ENCODE measurements at regions not wholly inside any gene's neighbourhood (a gene's known extent, or its start where the extent isn't known, plus 50 kb on each side); places are given as distances from the start of the nearest gene placed in this dataset.

GRCh38 chr2:180583441-180584140 is 396.8 kb upstream of the UBE2E3 start:
- H3K27ac ChIP-seq, result no peak overlapping the region
- no peaks in the 10 kb centered on the region for H3K36me3 ChIP-seq
- intact Hi-C loops (cut with DNase I; ENCODE audit: low total_unique reads), result no loop called here
- no peak for TF ChIP-seq CTCF (IDR thresholded peaks at IDR 0.05)
- no peak for TF ChIP-seq POLR2A (IDR thresholded peaks at IDR 0.05)
- H3K4me3 ChIP-seq, result no peak overlapping the region
- no peaks in the 10 kb centered on the region for H3K27me3 ChIP-seq
- H3K4me1 ChIP-seq, result no peaks in the 10 kb centered on the region
- no peaks in the 10 kb centered on the region for H3K9me3 ChIP-seq
- DNase-seq, result no peak

GRCh38 chr2:180579388-180579787 is 401.0 kb upstream of the UBE2E3 start:
- H3K27me3 ChIP-seq, result no peaks in the 10 kb centered on the region
- no peaks in the 10 kb centered on the region for H3K9me3 ChIP-seq
- no peak for DNase-seq
- H3K27ac ChIP-seq, result no peak overlapping the region
- no peak overlapping the region for H3K4me3 ChIP-seq
- TF ChIP-seq CTCF (IDR thresholded peaks at IDR 0.05) (no peak), POLR2A (IDR thresholded peaks at IDR 0.05) (no peak)
- no peaks in the 10 kb centered on the region for H3K4me1 ChIP-seq
- intact Hi-C loops (cut with DNase I; ENCODE audit: low total_unique reads), result no loop called here
- H3K36me3 ChIP-seq, result no peaks in the 10 kb centered on the region

- H3K4me1 ChIP-seq, result no peaks in the 10 kb centered on the region
- H3K27ac ChIP-seq, result no peak overlapping the region
- H3K4me3 ChIP-seq, result no peak overlapping the region
- intact Hi-C loops (cut with DNase I; ENCODE audit: low total_unique reads), result no loop called here
- no peak for DNase-seq
- no peak for TF ChIP-seq POLR2A (IDR thresholded peaks at IDR 0.05)
- TF ChIP-seq CTCF (IDR thresholded peaks at IDR 0.05), result no peak
- no peaks in the 10 kb centered on the region for H3K27me3 ChIP-seq
- no peaks in the 10 kb centered on the region for H3K9me3 ChIP-seq
- H3K36me3 ChIP-seq, result no peaks in the 10 kb centered on the region
These were observed 402.0 kb upstream of the UBE2E3 start for GRCh38 chr2:180578441-180578840.

- no peaks in the 10 kb centered on the region for H3K36me3 ChIP-seq
- intact Hi-C loops (cut with DNase I; ENCODE audit: low total_unique reads), result no loop called here
- TF ChIP-seq POLR2A (IDR thresholded peaks at IDR 0.05) (no peak), CTCF (IDR thresholded peaks at IDR 0.05) (no peak)
- DNase-seq, result no peak
- H3K4me1 ChIP-seq, result no peaks in the 10 kb centered on the region
- H3K27me3 ChIP-seq, result no peaks in the 10 kb centered on the region
- H3K9me3 ChIP-seq, result no peaks in the 10 kb centered on the region
- H3K27ac ChIP-seq, result no peak overlapping the region
- H3K4me3 ChIP-seq, result no peak overlapping the region
These were observed 402.8 kb upstream of the UBE2E3 start for GRCh38 chr2:180577567-180577966.

GRCh38 chr2:180573951-180574350 is 406.5 kb upstream of the UBE2E3 start:
- Histone ChIP-seq H3K27ac (no peak overlapping the region), H3K9me3 (no peaks in the 10 kb centered on the region), H3K27me3 (no peaks in the 10 kb centered on the region), H3K4me1 (no peaks in the 10 kb centered on the region), H3K36me3 (no peaks in the 10 kb centered on the region), H3K4me3 (no peak overlapping the region)
- intact Hi-C loops (cut with DNase I; ENCODE audit: low total_unique reads), result no loop called here
- TF ChIP-seq CTCF (IDR thresholded peaks at IDR 0.05) (no peak), POLR2A (IDR thresholded peaks at IDR 0.05) (no peak)
- DNase-seq, result no peak
